ENCODE measurements at regions not wholly inside any gene's neighbourhood (a gene's known extent, or its start where the extent isn't known, plus 50 kb on each side); places are given as distances from the start of the nearest gene placed in this dataset.

DNA sequence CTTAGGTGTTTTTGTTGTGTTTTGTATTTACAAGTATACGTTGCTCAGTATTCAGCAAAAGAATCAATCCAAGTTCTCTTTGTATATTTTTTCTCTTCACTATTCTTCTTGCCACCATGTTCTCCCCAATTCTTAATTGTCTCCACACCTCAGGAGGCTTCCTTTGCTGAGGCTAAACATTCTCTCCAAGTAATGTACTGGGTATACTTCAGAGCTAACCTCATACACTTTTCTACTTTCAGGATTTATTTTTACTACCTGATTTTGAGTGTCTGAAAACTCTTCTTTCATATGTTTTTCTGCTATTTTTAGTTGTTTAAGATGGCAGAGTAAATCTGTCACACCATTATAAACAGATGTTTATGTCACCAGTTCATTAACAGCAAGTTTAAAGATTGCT, 354.8 kb upstream of the KCND2 start:
- TF ChIP-seq, protein P1, sequence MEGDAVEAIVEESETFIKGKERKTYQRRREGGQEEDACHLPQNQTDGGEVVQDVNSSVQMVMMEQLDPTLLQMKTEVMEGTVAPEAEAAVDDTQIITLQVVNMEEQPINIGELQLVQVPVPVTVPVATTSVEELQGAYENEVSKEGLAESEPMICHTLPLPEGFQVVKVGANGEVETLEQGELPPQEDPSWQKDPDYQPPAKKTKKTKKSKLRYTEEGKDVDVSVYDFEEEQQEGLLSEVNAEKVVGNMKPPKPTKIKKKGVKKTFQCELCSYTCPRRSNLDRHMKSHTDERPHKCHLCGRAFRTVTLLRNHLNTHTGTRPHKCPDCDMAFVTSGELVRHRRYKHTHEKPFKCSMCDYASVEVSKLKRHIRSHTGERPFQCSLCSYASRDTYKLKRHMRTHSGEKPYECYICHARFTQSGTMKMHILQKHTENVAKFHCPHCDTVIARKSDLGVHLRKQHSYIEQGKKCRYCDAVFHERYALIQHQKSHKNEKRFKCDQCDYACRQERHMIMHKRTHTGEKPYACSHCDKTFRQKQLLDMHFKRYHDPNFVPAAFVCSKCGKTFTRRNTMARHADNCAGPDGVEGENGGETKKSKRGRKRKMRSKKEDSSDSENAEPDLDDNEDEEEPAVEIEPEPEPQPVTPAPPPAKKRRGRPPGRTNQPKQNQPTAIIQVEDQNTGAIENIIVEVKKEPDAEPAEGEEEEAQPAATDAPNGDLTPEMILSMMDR (IDR thresholded peaks at IDR 0.05) = no peak
- TF ChIP-seq ZFX (IDR thresholded peaks at IDR 0.05; ENCODE audit: borderline replicate concordance) = no peak

All from 22Rv1 (cell line).